GM21825 (cell line): ENCODE measurements at regions not wholly inside any gene's neighbourhood (a gene's known extent, or its start where the extent isn't known, plus 50 kb on each side); places are given as distances from the start of the nearest gene placed in this dataset.
"Not testable (repeated sequence)": the region's sequence is repeated elsewhere in the genome, so short reads cannot be mapped to it uniquely, and the experiment has no call there.

Experiments
- ATAC-seq: cut with Tn5 transposase; IDR thresholded peaks from one replicate; pipeline ENCODE4 v1.9.1; 2021; ENCODE audit warnings: mild to moderate bottlenecking, moderate library complexity; ENCODE audit not compliant: unreplicated experiment

- not testable (repeated sequence) for ATAC-seq
Observed at GRCh38 chr9:85792057-85792456, 50.3 kb upstream of the AGTPBP1 start.

DNA sequence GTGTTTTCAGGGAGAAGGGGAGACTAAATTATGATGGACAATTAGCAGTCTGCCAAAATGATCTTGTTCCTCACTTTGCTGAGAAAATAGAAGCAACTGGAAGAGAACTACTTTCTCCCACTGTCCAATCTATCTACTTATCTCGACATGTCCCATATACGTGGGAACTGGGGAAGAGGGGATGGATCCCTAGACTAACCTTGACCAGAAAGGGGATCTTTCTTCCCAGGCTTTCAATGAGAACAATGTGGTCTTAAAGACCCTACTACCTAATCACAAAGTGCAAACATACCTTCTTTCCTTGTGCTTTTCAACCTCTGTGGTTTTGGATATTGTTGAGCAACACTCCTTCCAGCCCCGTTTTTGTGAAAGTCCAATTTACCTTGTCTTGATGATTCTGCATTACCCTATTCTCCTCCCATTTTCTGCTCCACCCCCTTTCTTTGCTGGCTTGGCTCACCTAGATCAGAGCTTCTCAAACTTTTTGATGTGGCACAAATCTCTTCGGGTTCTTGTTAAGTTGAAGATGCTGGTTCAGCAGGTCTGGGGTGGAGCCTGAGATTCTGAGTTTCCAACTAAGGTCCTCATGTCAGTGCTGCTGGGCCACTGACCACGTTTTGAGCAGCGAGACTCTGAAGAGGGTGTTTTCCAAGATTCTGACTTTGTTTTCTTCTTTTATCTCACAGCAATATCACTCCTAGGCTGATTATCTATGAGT lies 61.4 kb upstream of the AGTPBP1 start:
- ATAC-seq, result not testable (repeated sequence)

- not testable (repeated sequence) for ATAC-seq
Observed at GRCh38 chr9:85804847-85805133, 63.0 kb upstream of the AGTPBP1 start.

DNA sequence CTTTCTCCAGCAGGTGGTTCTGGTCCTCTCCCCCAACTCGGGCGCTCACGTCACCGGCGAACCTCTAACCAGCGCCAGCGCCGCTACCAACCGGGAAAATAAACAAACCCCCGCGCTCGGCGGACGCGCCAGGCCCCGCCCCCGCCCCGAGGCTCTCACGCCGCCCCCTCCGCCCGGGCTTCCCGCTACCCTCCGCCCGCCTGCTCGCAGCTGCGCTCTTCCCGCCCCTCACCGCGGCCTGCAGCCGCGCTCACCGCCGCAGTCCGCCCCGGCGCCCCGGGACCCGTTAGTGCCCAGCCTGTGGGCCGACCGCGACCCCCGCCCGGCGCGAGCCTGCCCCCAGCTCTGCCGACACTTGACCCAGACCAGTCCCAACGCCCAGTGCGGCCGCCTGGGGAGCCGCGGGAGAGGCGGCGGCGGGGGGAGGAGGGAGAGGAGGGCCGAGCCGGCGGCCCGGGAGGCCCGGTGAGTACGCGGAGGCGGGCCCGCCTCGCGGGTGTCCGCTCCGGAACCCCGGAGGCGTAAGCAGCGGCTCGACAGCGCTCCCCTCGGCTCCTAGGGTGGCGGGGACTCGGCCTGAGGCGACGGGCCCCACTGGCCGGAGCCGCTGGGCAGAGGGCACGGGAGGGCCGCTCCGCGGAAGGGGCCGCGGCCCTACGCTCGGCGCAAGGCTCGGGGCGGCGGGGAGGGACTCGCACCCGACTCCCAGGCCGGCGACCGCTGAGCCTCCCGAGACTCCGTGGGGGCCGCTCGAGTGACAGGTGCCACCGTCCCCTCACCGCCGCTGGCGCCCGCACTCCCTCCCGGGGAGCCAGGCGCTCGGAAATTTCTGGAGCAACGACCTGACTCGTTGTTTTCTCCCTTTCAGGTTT lies 63.6 kb upstream of the AGTPBP1 start:
- ATAC-seq, result peak; percentile 76

- not testable (repeated sequence) for ATAC-seq
Observed at GRCh38 chr9:85808329-85808728, 66.6 kb upstream of the AGTPBP1 start.

GRCh38 chr9:85813388-85813787 lies 71.6 kb upstream of the AGTPBP1 start:
- ATAC-seq, result not testable (repeated sequence)

- ATAC-seq, result not testable (repeated sequence)
Observed at GRCh38 chr9:85814800-85815199, 73.0 kb upstream of the AGTPBP1 start.

DNA sequence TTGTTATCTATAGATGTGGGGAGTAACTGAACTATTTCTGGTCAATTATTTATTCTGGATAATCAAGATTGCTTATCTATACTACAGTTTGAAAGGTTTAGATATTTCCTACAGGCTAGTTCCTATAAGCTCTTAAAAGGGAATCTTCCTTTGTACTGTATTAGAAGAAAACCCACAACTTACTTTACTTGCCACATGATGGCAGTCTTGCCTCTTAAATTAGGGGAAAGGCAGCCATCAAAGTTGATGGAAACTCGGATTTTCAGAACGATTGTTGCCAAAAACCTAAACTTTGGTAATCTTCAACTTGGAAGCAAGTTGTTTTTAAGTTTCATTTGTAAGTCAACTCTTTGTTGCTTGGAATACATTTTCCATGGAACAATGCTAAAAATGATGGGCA lies 77.2 kb upstream of the AGTPBP1 start:
- ATAC-seq, result peak; percentile 70

GRCh38 chr9:85820598-85820997 lies 78.8 kb upstream of the AGTPBP1 start:
- not testable (repeated sequence) for ATAC-seq

- not testable (repeated sequence) for ATAC-seq
Observed at GRCh38 chr9:85824949-85825348, 83.2 kb upstream of the AGTPBP1 start.

GRCh38 chr9:85834591-85834990 lies 92.8 kb upstream of the AGTPBP1 start:
- ATAC-seq, result not testable (repeated sequence)

DNA sequence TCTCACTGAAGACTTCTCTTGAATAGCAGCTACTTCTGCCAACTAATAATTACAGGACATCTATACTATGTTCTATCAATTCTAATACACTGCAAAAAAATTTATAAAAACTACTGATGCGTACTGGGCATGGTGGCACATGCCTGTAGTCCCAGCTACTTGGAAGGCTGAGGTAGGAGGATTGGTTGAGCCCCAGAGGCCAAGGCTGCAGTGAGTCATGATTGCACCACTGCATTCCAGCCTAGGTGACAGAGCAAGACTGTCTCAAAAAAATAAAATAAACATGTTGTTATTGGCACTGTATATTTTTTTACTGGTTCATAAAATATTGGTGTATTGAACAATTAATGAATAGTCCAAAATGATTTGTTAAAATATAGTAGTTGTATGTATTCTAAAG lies 97.0 kb upstream of the NAA35 start:
- ATAC-seq, result not testable (repeated sequence)

- not testable (repeated sequence) for ATAC-seq
Observed at GRCh38 chr9:85847782-85848181, 93.2 kb upstream of the NAA35 start.

GRCh38 chr9:85858056-85858750 lies 82.7 kb upstream of the NAA35 start:
- ATAC-seq, result no peak

GRCh38 chr9:85859765-85860164 lies 81.2 kb upstream of the NAA35 start:
- ATAC-seq, result no peak

DNA sequence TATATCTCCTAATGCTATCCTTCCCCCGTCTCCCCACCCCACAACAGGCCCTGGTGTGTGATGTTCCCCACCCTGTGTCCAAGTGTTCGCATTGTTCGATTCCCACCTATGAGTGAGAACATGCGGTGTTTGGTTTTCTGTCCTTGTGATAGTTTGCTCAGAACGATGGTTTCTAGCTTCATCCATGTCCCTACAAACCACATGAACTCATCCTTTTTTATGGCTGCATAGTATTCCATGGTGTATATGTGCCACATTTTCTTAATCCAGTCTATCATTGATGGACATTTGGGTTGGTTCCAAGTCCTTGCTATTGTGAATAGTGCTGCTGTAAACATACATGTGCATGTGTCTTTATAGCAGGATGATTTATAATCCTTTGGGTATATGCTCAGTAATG lies 79.1 kb upstream of the NAA35 start:
- ATAC-seq, result not testable (repeated sequence)

DNA sequence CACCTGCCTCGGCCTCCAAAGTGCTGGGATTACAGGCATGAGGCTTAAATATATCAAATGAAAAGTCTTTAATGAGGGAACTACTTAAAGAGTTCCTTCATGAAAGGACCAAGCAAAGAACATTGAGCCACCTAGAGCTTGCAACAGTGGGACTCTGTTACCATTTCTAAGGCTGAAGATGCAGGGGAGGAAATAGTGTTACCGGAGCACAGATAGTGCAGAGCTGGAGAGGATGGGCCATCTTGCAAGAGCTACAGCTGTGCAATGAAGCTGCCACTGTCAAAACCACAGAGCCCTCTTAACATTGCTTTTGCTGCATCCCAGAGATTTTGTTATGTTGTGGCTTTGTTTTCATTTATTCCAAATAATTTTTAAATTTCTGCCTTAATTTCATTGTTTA lies 77.1 kb upstream of the NAA35 start:
- no peak for ATAC-seq

DNA sequence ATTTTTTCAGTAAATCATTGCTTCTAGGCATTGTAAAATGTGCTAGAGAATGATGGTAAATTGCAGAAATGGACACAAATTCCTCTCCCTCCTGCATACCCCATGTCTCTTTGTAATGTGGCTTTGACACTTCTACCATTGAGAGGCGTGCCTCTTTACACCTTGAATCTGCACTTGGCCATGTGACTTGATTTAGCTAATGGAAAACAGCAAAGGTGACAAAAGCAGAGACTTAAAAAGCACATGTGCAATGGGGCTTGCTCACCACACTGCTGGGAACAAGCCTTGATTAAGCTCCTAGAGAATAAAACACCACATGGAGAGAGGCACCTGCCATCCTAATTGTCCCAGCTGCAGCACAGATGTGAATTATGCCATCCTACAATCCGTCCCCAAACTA lies 69.9 kb upstream of the NAA35 start:
- no peak for ATAC-seq

- not testable (repeated sequence) for ATAC-seq
Observed at GRCh38 chr9:85871683-85872082, 69.3 kb upstream of the NAA35 start.

DNA sequence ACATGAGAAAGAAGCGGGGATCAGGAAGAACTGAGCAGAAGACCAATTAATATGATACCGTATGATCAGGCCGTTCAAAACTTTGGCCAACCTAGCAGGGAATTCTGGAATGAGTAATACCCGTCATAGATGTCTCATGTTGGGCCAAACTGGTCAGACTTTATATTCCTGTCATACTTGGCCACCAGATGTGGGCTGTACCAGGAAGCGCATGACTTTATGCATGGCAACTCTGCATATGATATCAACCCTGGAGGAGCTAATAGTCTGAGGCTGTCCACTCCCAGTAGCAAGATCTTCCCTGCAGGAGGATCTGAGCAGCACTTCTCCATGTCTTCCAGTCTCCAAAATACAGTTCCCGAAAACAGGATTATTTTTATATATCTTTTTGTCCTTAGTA lies 68.5 kb upstream of the NAA35 start:
- no peak for ATAC-seq

DNA sequence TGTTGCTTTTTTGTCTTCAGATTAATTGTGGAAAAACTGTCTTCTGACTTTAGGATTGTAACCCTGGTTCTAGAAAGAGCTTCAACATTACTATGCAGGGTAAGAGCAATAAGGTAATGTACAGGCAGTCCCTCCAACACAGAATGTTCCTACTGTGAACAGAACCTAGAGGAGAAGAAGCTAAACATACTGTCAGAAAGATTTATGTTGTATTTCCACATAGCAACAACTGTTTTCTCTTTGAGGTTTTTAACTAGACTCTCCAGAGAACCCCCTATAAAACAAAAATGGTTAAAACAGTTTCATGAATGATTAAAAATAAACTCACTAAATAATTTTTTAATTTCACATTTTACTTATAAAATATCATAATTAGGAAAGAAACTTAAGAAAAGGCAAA lies 64.3 kb upstream of the NAA35 start:
- no peak for ATAC-seq
